ACC112 (cell line): ENCODE measurements at regions not wholly inside any gene's neighbourhood (a gene's known extent, or its start where the extent isn't known, plus 50 kb on each side); places are given as distances from the start of the nearest gene placed in this dataset.
"Not testable (repeated sequence)": the region's sequence is repeated elsewhere in the genome, so short reads cannot be mapped to it uniquely, and the experiment has no call there.

Experiments
- H2AFZ ChIP-seq: fragments of 200-600 bp; sonication (generic); one replicate; pipeline ENCODE4 v1.6.0; 2017; ENCODE audit warnings: antibody characterized with exemption, low read length; ENCODE audit not compliant: unreplicated experiment
- H3K27ac ChIP-seq: fragments of 200-600 bp; sonication (generic); 2 replicates; pipeline ENCODE4 v1.5.1; 2014; ENCODE audit warnings: low read depth, mild to moderate bottlenecking, antibody characterized with exemption, low read length, moderate library complexity
- H3K27me3 ChIP-seq: fragments of 200-600 bp; sonication (generic); 2 replicates; pipeline ENCODE4 v1.6.1; 2014; ENCODE audit warnings: mild to moderate bottlenecking, antibody characterized with exemption, low read length, moderate library complexity, mixed read lengths; ENCODE audit not compliant: insufficient read depth
- H3K36me3 ChIP-seq: fragments of 200-600 bp; sonication (generic); 2 replicates; pipeline ENCODE4 v1.6.1; 2016; ENCODE audit warnings: mild to moderate bottlenecking, antibody characterized with exemption, low read length, moderate library complexity, mixed read lengths; ENCODE audit not compliant: insufficient read depth
- H3K4me1 ChIP-seq: fragments of 200-600 bp; sonication (generic); one replicate; pipeline ENCODE4 v1.6.1; 2016; ENCODE audit warnings: low read length, mixed read lengths; ENCODE audit not compliant: insufficient read depth, unreplicated experiment, control insufficient read depth
- H3K4me3 ChIP-seq: fragments of 200-600 bp; sonication (generic); 2 replicates; pipeline ENCODE4 v1.5.1; 2014; ENCODE audit warnings: mild to moderate bottlenecking, low read depth, low read length
- H3K79me2 ChIP-seq: fragments of 200-600 bp; sonication (generic); one replicate; pipeline ENCODE4 v1.6.0; 2016; ENCODE audit warnings: low read length; ENCODE audit not compliant: control insufficient read depth, unreplicated experiment, insufficient read depth

DNA sequence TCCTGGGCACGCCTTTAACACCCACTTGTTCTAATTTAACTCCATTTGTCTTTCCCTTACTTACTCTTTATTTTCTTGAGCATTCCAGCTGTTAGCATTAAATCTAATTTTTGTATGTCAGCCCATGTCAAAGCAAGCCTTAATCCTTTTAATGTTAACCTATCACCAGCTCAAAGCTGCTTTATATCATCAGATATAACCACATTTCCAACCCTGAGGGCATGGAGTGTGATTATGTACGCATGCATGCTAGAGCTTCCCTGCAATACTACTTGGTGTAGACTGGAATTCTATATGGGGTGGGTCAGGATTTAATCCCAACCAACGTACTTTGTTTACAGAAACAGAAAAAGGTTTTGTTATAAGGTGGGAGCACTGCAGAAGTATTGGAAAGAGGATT lies 139.4 kb upstream of the HMGN3 start:
- H3K4me3 ChIP-seq: no peak overlapping the region
- H3K27ac ChIP-seq: no peak overlapping the region
- H2AFZ ChIP-seq: peak overlapping the region; percentile 28

DNA sequence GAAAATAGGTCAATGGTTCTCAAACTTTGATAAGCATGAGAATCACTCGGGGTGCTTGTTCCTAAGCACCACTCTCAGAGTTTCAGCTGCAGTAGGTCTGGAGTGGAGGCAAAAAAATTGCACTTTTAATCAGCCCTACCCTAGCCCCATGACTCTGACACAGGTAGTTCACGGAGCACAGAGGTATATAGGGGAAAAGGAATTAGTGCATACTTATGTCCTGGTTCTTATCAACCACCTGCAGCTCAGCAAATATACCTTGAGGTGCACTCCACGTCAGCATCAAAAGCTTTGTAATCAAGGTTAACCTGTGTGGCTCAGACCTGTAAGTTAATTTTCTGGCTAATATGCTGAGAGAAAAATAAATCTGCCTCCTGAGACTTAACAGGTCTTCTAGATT lies 138.8 kb upstream of the HMGN3 start:
- no peaks in the 10 kb centered on the region for H3K27me3 ChIP-seq
- H3K4me3 ChIP-seq: no peak overlapping the region
- no peaks in the 10 kb centered on the region for H3K79me2 ChIP-seq

More for the DNA sequence above, 139.4 kb upstream of the HMGN3 start:
- H3K4me1 ChIP-seq: peaks cover 32% of the 10 kb centered on the region
- H3K79me2 ChIP-seq: no peaks in the 10 kb centered on the region
- no peaks in the 10 kb centered on the region for H3K27me3 ChIP-seq
- H3K36me3 ChIP-seq: no peaks in the 10 kb centered on the region

DNA sequence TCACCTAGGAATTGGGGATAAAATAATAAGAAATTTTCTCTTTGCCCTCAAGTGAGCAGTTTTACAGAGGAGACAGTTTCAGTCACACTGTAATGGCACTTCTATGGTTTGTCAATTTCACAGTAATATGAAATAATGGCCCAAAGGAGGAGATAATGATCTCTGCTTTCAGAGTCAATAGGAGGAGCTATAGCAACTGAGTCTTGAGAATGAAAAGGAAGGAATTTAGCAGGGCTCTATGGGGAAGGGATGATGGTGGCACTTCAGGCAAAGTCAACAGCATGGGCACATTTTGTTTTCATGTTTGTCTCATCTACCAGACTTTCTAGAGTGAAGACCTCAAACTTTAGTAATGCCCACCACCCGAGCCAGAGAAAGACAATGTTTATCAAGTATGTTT lies 138.3 kb upstream of the HMGN3 start:
- no peaks in the 10 kb centered on the region for H3K36me3 ChIP-seq

More for the DNA sequence above, 138.8 kb upstream of the HMGN3 start:
- Histone ChIP-seq H2AFZ (no peak overlapping the region), H3K4me1 (peaks cover 27% of the 10 kb centered on the region), H3K36me3 (no peaks in the 10 kb centered on the region), H3K27ac (no peak overlapping the region)

DNA sequence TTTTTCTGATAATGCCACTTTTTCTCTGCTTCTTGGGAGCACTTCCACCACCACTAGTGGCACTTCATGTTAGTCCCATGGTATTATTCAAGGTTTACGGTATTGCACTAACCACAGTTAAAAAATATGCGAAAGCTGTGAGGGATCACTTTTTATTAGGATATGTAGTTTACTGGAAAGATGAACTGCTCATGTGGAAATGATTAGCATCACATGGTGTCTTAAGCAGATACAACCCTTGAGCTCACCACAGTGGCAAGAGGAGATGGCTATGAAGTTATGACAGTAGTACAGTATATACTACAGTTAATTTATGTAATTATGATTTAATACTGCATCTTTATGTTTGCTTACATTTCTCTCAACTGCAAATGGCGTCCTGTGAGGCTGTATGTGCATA lies 134.5 kb upstream of the HMGN3 start:
- H3K4me1 ChIP-seq: no peaks in the 10 kb centered on the region
- H3K27me3 ChIP-seq: no peaks in the 10 kb centered on the region
- H3K4me3 ChIP-seq: no peak overlapping the region
- H3K27ac ChIP-seq: no peak overlapping the region
- no peak overlapping the region for H2AFZ ChIP-seq
- H3K36me3 ChIP-seq: no peaks in the 10 kb centered on the region
- H3K79me2 ChIP-seq: no peaks in the 10 kb centered on the region

More for the DNA sequence above, 138.3 kb upstream of the HMGN3 start:
- Histone ChIP-seq H3K79me2 (no peaks in the 10 kb centered on the region), H2AFZ (no peak overlapping the region), H3K4me3 (no peak overlapping the region), H3K4me1 (peaks cover 22% of the 10 kb centered on the region), H3K27ac (no peak overlapping the region), H3K27me3 (no peaks in the 10 kb centered on the region)

DNA sequence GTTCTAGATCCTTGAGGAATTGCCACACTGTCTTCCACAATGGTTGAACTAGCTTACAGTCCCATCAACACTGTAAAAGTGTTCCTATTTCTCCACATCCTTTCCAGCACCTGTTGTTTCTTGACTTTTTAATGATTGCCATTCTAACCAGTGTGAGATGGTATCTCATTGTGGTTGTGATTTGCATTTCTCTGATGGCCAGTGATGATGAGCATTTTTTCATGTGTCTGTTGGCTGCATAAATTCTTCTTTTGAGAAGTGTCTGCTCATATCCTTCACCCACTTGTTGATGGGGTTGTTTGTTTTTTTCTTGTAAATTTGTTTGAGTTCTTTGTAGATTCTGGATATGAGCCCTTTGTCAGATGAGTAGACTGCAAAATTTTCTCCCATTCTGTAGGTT lies 129.0 kb upstream of the HMGN3 start:
- H3K4me1 ChIP-seq, H3K27ac ChIP-seq, H3K27me3 ChIP-seq, H3K79me2 ChIP-seq, H3K36me3 ChIP-seq, H2AFZ ChIP-seq, H3K4me3 ChIP-seq: not testable (repeated sequence)

DNA sequence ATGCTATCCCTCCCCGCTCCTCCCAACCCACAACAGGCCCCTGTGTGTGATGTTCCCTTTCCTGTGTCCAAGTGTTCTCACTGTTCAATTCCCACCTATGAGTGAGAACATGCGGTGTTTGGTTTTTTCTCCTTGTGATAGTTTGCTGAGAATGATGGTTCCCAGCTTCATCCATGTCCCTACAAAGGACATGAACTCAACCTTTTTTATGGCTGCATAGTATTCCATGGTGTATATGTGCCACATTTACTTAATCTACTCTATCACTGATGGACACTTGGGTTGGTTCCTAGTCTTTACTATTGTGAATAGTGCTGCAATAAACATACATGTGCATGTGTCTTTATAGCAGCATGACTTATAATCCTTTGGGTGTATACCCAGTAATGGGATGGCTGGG lies 126.6 kb upstream of the HMGN3 start:
- H2AFZ ChIP-seq, H3K4me3 ChIP-seq, H3K4me1 ChIP-seq, H3K79me2 ChIP-seq, H3K27me3 ChIP-seq, H3K36me3 ChIP-seq, H3K27ac ChIP-seq: not testable (repeated sequence)

DNA sequence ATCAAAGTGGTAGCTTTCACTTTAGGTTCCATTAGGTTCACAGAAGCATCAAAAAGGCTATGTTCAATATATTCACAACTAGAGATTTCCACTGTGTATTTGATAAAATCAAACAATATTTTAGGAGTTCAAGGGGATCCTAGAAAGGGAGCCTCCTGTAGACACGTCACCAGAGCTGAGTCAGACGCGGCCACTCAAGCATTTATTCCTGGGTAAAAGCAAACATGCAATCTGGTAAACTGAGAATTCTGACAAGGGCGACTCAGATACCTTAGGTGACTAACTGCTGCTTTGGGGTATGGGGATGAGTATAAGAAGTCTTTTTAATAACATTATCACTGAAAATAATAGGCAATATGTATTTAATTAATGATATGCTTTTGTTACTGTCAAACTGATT lies 118.7 kb upstream of the HMGN3 start:
- Histone ChIP-seq H2AFZ (peak overlapping the region; percentile 80), H3K27ac (no peak overlapping the region)

DNA sequence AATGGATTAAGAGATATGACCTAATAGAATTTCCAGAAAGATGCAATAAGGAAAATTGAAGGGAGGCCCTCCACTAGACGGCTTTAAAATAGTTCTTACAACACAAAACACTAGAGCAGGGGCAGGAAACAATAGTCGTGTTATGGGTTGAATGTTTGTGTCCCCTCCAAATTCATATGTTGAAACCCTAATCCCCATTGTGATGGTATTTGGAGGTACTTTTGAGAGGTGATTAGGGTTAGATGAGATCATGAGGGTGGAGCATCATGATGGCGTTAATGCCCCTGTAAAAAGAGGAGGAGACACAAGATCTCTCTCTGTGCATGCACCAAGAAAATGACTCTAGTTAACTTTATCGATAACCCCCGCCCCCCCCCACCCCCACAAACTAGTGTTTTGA lies 104.0 kb upstream of the HMGN3 start:
- no peak overlapping the region for H2AFZ ChIP-seq
- no peaks in the 10 kb centered on the region for H3K79me2 ChIP-seq
- H3K4me3 ChIP-seq: no peak overlapping the region
- no peaks in the 10 kb centered on the region for H3K27me3 ChIP-seq
- H3K36me3 ChIP-seq: no peaks in the 10 kb centered on the region
- H3K4me1 ChIP-seq: peaks cover 11% of the 10 kb centered on the region
- no peak overlapping the region for H3K27ac ChIP-seq

More for the DNA sequence above, 118.7 kb upstream of the HMGN3 start:
- Histone ChIP-seq H3K4me1 (no peaks in the 10 kb centered on the region), H3K36me3 (no peaks in the 10 kb centered on the region), H3K79me2 (no peaks in the 10 kb centered on the region), H3K27me3 (no peaks in the 10 kb centered on the region), H3K4me3 (no peak overlapping the region)

DNA sequence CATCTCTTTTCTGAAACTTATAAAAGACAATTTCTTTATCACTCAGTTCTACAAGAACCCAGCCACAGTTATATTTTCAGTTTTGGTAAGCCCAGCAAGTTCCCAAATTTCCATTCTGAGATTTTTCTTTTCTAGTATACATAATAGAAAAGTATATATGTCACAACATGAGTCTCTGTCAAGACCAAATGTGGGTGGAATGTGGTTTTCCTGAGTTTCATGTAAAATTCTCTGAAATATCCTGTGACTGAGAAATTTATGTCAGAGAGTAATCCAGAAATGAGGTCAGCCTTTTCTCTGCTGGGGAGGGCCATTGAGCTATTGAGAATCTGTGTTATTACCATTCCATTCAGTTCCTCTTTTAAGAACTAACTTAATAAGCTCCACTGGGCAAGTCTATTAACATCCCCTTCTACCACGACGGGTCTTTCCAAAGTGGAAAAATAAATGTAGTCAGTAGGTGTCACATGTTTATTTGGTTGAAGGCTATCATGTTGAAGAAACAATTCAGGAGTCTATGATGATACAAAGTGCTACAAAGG lies 100.7 kb upstream of the HMGN3 start:
- Histone ChIP-seq H3K27me3 (no peaks in the 10 kb centered on the region), H3K4me3 (no peak overlapping the region), H2AFZ (peak overlapping the region; percentile 37), H3K4me1 (peaks cover 11% of the 10 kb centered on the region), H3K79me2 (no peaks in the 10 kb centered on the region), H3K36me3 (no peaks in the 10 kb centered on the region), H3K27ac (no peak overlapping the region)

DNA sequence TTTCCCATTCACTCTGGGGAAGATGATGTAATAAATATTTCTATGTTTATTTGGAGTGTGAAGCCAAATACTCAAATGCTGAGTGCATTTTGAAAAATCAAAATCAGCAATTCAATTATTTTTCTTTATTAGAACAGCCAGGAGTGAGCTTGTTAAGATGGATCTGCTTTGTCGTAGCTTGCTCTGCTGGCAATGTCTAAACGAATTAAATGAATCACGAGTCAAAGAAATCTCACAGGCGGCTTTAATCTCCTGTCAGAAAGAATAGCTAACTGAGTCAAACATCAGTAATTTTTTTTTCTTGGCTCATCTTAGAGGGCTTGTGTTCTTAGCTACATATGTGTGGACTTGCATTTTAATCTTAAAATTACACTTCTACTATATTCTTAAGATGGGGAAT lies 100.2 kb upstream of the HMGN3 start:
- Histone ChIP-seq H3K27ac (no peak overlapping the region), H3K4me1 (peaks cover 11% of the 10 kb centered on the region), H3K79me2 (no peaks in the 10 kb centered on the region), H2AFZ (peak overlapping the region; percentile 37), H3K27me3 (no peaks in the 10 kb centered on the region), H3K4me3 (no peak overlapping the region), H3K36me3 (no peaks in the 10 kb centered on the region)

DNA sequence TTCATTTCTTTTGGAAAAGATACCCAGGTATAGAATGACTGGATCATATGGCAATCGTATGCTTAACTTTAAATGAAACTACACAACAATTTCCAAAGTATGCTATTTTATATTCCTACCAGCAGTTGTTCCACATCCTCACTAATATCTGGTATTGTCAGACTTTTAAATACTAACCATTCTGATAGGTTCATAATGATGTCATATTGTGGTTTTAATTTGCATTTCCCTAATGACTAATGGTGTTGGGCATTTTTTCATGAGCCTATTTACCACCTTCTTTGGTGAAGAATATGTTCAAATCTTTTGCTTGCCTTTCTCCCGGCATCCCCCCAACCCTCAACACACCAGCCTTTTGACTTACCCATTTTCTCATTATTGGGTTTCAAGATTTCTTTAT lies 96.2 kb upstream of the HMGN3 start:
- H3K36me3 ChIP-seq: no peaks in the 10 kb centered on the region
- peaks cover 11% of the 10 kb centered on the region for H3K4me1 ChIP-seq
- H3K27ac ChIP-seq: no peak overlapping the region
- H3K79me2 ChIP-seq: no peaks in the 10 kb centered on the region
- H3K4me3 ChIP-seq: no peak overlapping the region
- H2AFZ ChIP-seq: no peak overlapping the region
- no peaks in the 10 kb centered on the region for H3K27me3 ChIP-seq
